SK-N-SH treated with all-trans-retinoic acid at 6 μM for 48 hours (cell line): ENCODE measurements at regions not wholly inside any gene's neighbourhood (a gene's known extent, or its start where the extent isn't known, plus 50 kb on each side); places are given as distances from the start of the nearest gene placed in this dataset.

ENCODE experiments used
- CREB5 ChIP-seq: fragments of 250-450 bp; sonication (Bioruptor Pico); IDR thresholded peaks from 2 replicates; pipeline ENCODE4 v1.5.1; 2020; ENCODE audit warnings: low read depth, mild to moderate bottlenecking, moderate library complexity
- RARB ChIP-seq: fragments of 250-450 bp; sonication (Bioruptor Pico); IDR thresholded peaks from 2 replicates; pipeline ENCODE4 v1.8.0; 2021; ENCODE audit warnings: mild to moderate bottlenecking, moderate library complexity
- ZFP30 ChIP-seq: fragments of 450-650 bp; formaldehyde crosslinking; IDR thresholded peaks from 2 replicates; pipeline ENCODE4 v1.5.0; 2022; ENCODE audit warnings: mild to moderate bottlenecking, moderate library complexity
- ZNF565 ChIP-seq: fragments of 450-650 bp; formaldehyde crosslinking; conservative IDR thresholded peaks from 2 replicates; pipeline ENCODE4 v1.5.0; 2020; ENCODE audit warnings: low read depth, mild to moderate bottlenecking, moderate library complexity

- TF ChIP-seq RARB (CRISPR knock-in tag) (no peak), ZNF565 (CRISPR knock-in tag) (no peak), ZFP30 (CRISPR knock-in tag) (no peak), CREB5 (CRISPR knock-in tag) (no peak)
Observed at GRCh38 chr6:166228425-166228824, 60.8 kb upstream of the TBXT start.
